Neural cell (in vitro differentiated cells): ENCODE measurements at regions not wholly inside any gene's neighbourhood (a gene's known extent, or its start where the extent isn't known, plus 50 kb on each side); places are given as distances from the start of the nearest gene placed in this dataset.

ENCODE experiments used
- H2AFZ ChIP-seq: fragments of 200-600, 300-800 bp; sonication (generic), shearing (Covaris generic); 2 replicates; pipeline ENCODE4 v1.6.0; 2014; ENCODE audit warnings: low read depth, mild to moderate bottlenecking, antibody characterized with exemption, low read length, moderate library complexity
- H3F3A ChIP-seq: fragments of 200-600 bp; shearing (Covaris generic); 2 replicates; pipeline ENCODE4 v1.6.1; 2016; ENCODE audit warnings: mild to moderate bottlenecking, moderate library complexity, mixed read lengths, antibody characterized with exemption, low read length; ENCODE audit not compliant: insufficient read depth, poor library complexity, severe bottlenecking
- H3K27ac ChIP-seq: fragments of 200-600, 300-800 bp; sonication (generic), shearing (Covaris generic); 2 replicates; pipeline ENCODE4 v1.5.1; 2014; ENCODE audit warnings: mild to moderate bottlenecking, low read length, moderate library complexity
- H3K27me3 ChIP-seq: fragments of 300-800, 200-600 bp; sonication (generic), shearing (Covaris generic); 2 replicates; pipeline ENCODE4 v1.6.0; 2014; ENCODE audit warnings: mild to moderate bottlenecking, low read depth, low read length, moderate library complexity; ENCODE audit not compliant: insufficient read depth
- H3K36me3 ChIP-seq: fragments of 300-800, 200-600 bp; sonication (generic), shearing (Covaris generic); 2 replicates; pipeline ENCODE4 v1.5.1; 2014; ENCODE audit warnings: mild to moderate bottlenecking, antibody characterized with exemption, low read length, moderate library complexity; ENCODE audit not compliant: insufficient read depth
- H3K4me2 ChIP-seq: fragments of 300-800, 200-600 bp; sonication (generic), shearing (Covaris generic); 2 replicates; pipeline ENCODE4 v1.6.0; 2014; ENCODE audit warnings: mild to moderate bottlenecking, low read length
- H3K4me3 ChIP-seq: fragments of 300-800, 200-600 bp; sonication (generic), shearing (Covaris generic); 2 replicates; pipeline ENCODE4 v1.5.1; 2014; ENCODE audit warnings: mild to moderate bottlenecking, low read length, moderate library complexity
- H3K79me2 ChIP-seq: fragments of 200-600 bp; shearing (Covaris generic); replicated peaks from 2 replicates; pipeline ENCODE4 v1.6.0; 2014; ENCODE audit warnings: mild to moderate bottlenecking, low read length, moderate library complexity; ENCODE audit not compliant: insufficient read depth
- H3K9ac ChIP-seq: fragments of 300-800, 200-600 bp; sonication (generic), shearing (Covaris generic); 2 replicates; pipeline ENCODE4 v1.6.1; 2016; ENCODE audit warnings: mild to moderate bottlenecking, low read length, mixed read lengths
- H3K9me2 ChIP-seq: fragments of 200-600 bp; shearing (Covaris generic); 2 replicates; pipeline ENCODE4 v1.6.1; 2016; ENCODE audit warnings: mild to moderate bottlenecking, low read length, mixed read lengths; ENCODE audit not compliant: insufficient read depth
- H3K9me3 ChIP-seq: fragments of 200-600, 300-800 bp; sonication (generic), shearing (Covaris generic); 2 replicates; pipeline ENCODE4 v1.6.1; 2016; ENCODE audit warnings: mild to moderate bottlenecking, mixed run types, low read length, moderate library complexity, mixed read lengths
- H4K20me1 ChIP-seq: fragments of 200-600 bp; shearing (Covaris generic); 2 replicates; pipeline ENCODE4 v1.6.1; 2016; ENCODE audit warnings: mild to moderate bottlenecking, mixed run types; ENCODE audit not compliant: insufficient read depth
- EP300 ChIP-seq: fragments of 450-650 bp; conservative IDR thresholded peaks from 2 replicates; pipeline ENCODE4 v1.6.1; 2014; ENCODE audit warnings: antibody characterized with exemption, mild to moderate bottlenecking, moderate library complexity; ENCODE audit not compliant: poor library complexity, severe bottlenecking
- EZH2 ChIP-seq: fragments of 200-600, 300-800 bp; shearing (Covaris generic), sonication (generic); IDR thresholded peaks from 2 replicates; pipeline ENCODE4 v1.6.1; 2014; ENCODE audit warnings: antibody characterized with exemption, low read length, borderline replicate concordance, mild to moderate bottlenecking; ENCODE audit not compliant: insufficient read depth, poor library complexity, severe bottlenecking
- MXI1 ChIP-seq: fragments of 450-650 bp; conservative IDR thresholded peaks from 2 replicates; pipeline ENCODE4 v1.6.1; 2014; ENCODE audit warnings: antibody characterized with exemption, mild to moderate bottlenecking; ENCODE audit not compliant: poor library complexity, severe bottlenecking
- POLR2AphosphoS5 ChIP-seq: IDR thresholded peaks from 2 replicates; pipeline ENCODE4 v1.6.1; 2012
- RAD21 ChIP-seq: fragments of 450-650 bp; conservative IDR thresholded peaks from 2 replicates; pipeline ENCODE4 v1.6.1; 2014; ENCODE audit warnings: antibody characterized with exemption, mild to moderate bottlenecking, moderate library complexity
- TF ChIP-seq, protein P1 (sequence below): fragments of 450-650 bp; IDR thresholded peaks from 2 replicates; pipeline ENCODE4 v1.5.1; 2014; ENCODE audit warnings: antibody characterized with exemption, mild to moderate bottlenecking, moderate library complexity; ENCODE audit not compliant: poor library complexity, severe bottlenecking

DNA sequence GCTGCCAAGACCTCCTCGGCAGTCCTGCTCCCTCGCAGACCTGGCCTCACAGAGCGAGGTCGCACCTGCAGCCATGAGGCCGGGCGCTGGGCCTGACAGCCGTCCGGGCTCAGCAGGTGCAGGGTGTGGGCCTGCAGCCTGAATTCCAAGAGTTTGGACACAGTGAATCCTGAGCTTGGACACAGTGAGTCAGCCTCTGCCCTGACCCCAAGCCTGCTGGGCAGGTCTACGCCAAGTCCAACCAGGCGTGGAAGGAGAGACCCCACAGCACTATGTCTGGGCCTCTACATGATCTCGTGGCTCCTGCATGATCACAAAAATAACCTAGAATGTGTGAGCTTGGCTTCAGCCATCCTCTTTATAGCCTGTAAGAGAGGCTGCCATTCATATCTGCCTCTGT lies 121.0 kb downstream of the C16orf95 start:
- no peaks in the 10 kb centered on the region for H3K36me3 ChIP-seq
- H3F3A ChIP-seq, result no peaks in the 10 kb centered on the region
- H3K79me2 ChIP-seq, result no peaks in the 10 kb centered on the region
- H3K9me2 ChIP-seq, result no peaks in the 10 kb centered on the region
- no peaks in the 10 kb centered on the region for H4K20me1 ChIP-seq
- no peak overlapping the region for H3K4me3 ChIP-seq
- no peak overlapping the region for H3K4me2 ChIP-seq
- H3K27me3 ChIP-seq, result no peaks in the 10 kb centered on the region
- TF ChIP-seq EZH2, result no peak
- TF ChIP-seq, protein P1, sequence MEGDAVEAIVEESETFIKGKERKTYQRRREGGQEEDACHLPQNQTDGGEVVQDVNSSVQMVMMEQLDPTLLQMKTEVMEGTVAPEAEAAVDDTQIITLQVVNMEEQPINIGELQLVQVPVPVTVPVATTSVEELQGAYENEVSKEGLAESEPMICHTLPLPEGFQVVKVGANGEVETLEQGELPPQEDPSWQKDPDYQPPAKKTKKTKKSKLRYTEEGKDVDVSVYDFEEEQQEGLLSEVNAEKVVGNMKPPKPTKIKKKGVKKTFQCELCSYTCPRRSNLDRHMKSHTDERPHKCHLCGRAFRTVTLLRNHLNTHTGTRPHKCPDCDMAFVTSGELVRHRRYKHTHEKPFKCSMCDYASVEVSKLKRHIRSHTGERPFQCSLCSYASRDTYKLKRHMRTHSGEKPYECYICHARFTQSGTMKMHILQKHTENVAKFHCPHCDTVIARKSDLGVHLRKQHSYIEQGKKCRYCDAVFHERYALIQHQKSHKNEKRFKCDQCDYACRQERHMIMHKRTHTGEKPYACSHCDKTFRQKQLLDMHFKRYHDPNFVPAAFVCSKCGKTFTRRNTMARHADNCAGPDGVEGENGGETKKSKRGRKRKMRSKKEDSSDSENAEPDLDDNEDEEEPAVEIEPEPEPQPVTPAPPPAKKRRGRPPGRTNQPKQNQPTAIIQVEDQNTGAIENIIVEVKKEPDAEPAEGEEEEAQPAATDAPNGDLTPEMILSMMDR, result no peak
- TF ChIP-seq RAD21, result no peak
- H3K9me3 ChIP-seq, result no peaks in the 10 kb centered on the region
- H3K27ac ChIP-seq, result no peak overlapping the region
- no peak overlapping the region for H3K9ac ChIP-seq
- H2AFZ ChIP-seq, result no peak overlapping the region

DNA sequence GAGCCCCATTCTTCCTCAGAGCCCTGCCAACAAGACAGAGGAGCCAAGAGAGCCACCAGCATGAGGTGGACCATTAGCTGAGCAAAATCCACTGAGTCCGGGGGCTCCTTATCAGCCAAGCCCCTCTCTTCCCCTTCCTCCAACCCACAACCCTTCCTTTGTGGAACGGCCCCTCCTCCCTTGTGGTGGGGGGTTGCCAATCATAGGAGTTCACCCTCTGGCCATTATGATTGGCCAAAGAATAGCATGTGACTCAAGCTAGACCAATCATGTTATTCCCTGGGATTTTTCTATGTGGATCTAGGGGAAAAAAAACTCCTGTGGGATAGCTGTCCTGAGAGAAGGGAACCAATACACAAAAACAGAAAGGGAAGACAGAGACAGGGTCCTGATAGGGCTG lies 120.5 kb downstream of the C16orf95 start:
- Histone ChIP-seq H3K4me2 (no peak overlapping the region), H3K27ac (no peak overlapping the region), H2AFZ (no peak overlapping the region), H3K27me3 (no peaks in the 10 kb centered on the region), H3K9ac (no peak overlapping the region), H3K9me3 (no peaks in the 10 kb centered on the region), H3K36me3 (no peaks in the 10 kb centered on the region), H3K9me2 (no peaks in the 10 kb centered on the region), H3K4me3 (no peak overlapping the region), H3K79me2 (no peaks in the 10 kb centered on the region), H4K20me1 (no peaks in the 10 kb centered on the region), H3F3A (no peaks in the 10 kb centered on the region)
- TF ChIP-seq MXI1 (no peak), EZH2 (no peak), EP300 (no peak), POLR2AphosphoS5 (no peak)
- TF ChIP-seq, protein P1, result no peak

DNA sequence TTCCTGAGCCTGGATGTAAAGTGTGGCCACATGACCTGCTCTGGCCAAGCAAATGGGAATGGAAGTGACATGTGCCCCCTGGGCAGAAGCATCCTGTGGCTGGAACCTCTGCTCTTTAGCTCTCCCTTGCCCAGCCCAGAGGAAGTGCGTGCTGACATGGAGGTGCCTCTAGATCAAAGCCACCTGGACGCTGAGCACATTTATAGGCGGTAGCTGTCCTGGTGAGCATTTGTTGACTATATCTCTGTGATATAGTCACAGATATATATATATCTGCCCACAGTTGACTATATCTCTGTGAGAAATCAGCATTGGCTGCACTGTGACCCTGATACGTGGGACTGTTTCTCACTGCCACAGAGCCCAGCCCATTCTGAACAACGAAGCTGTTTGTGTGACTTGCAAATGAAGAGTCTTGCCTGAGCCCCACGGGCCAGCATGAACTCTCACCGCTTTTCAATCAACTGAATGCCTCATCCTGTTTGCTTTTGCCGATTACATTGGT lies 118.8 kb downstream of the C16orf95 start:
- Histone ChIP-seq H3K9ac (no peak overlapping the region), H3K9me3 (no peaks in the 10 kb centered on the region), H3K4me3 (no peak overlapping the region), H3K79me2 (no peaks in the 10 kb centered on the region), H3K9me2 (no peaks in the 10 kb centered on the region), H3K27ac (no peak overlapping the region), H4K20me1 (no peaks in the 10 kb centered on the region), H3F3A (no peaks in the 10 kb centered on the region), H3K27me3 (no peaks in the 10 kb centered on the region), H2AFZ (no peak overlapping the region), H3K36me3 (no peaks in the 10 kb centered on the region), H3K4me2 (no peak overlapping the region)
- TF ChIP-seq EZH2, result no peak
- no peak for TF ChIP-seq POLR2AphosphoS5
- TF ChIP-seq, protein P1, result no peak
- TF ChIP-seq RAD21, result no peak
